SK-N-SH treated with all-trans-retinoic acid at 6 μM for 48 hours (cell line): ENCODE measurements at regions not wholly inside any gene's neighbourhood (a gene's known extent, or its start where the extent isn't known, plus 50 kb on each side); places are given as distances from the start of the nearest gene placed in this dataset.

Source experiments
- ATAC-seq: fragments of 200-7000 bp; cut with Tn5 transposase; 3 replicates; pipeline ENCODE4 v1.9.1; 2020; ENCODE audit warnings: mild to moderate bottlenecking, moderate library complexity
- ARNTL ChIP-seq: fragments of 450-650 bp; formaldehyde crosslinking; IDR thresholded peaks from 2 replicates; pipeline ENCODE4 v1.5.0; 2020; ENCODE audit warnings: low read depth, mild to moderate bottlenecking, moderate library complexity, borderline replicate concordance
- CSDC2 ChIP-seq: fragments of 250-450 bp; sonication (Bioruptor Pico); IDR thresholded peaks from 2 replicates; pipeline ENCODE4 v1.5.0; 2020; ENCODE audit warnings: mild to moderate bottlenecking, moderate library complexity
- ESRRG ChIP-seq: fragments of 250-450 bp; sonication (Bioruptor Pico); IDR thresholded peaks from 2 replicates; pipeline ENCODE4 v1.6.1; 2021; ENCODE audit warnings: mild to moderate bottlenecking
- GLIS3 ChIP-seq: fragments of 250-450 bp; sonication (Bioruptor Pico); IDR thresholded peaks from 2 replicates; pipeline ENCODE4 v1.5.0; 2020; ENCODE audit warnings: mild to moderate bottlenecking, moderate library complexity
- ISL1 ChIP-seq: fragments of 250-450 bp; sonication (Bioruptor Pico); IDR thresholded peaks from 2 replicates; pipeline ENCODE4 v2.1.2; 2022; ENCODE audit warnings: mild to moderate bottlenecking, moderate library complexity
- OSR1 ChIP-seq: fragments of 250-450 bp; sonication (Bioruptor Pico); IDR thresholded peaks from 2 replicates; pipeline ENCODE4 v1.8.0; 2022; ENCODE audit warnings: moderate library complexity, mild to moderate bottlenecking, inconsistent platforms
- PPARA ChIP-seq: fragments of 250-450 bp; sonication (Bioruptor Pico); IDR thresholded peaks from 2 replicates; pipeline ENCODE4 v1.5.0; 2020; ENCODE audit warnings: mild to moderate bottlenecking, borderline replicate concordance
- RARB ChIP-seq: fragments of 250-450 bp; sonication (Bioruptor Pico); IDR thresholded peaks from 2 replicates; pipeline ENCODE4 v1.8.0; 2021; ENCODE audit warnings: mild to moderate bottlenecking, moderate library complexity
- SNAI2 ChIP-seq: fragments of 250-450 bp; sonication (Bioruptor Pico); IDR thresholded peaks from 2 replicates; pipeline ENCODE4 v1.5.0; 2020; ENCODE audit warnings: mild to moderate bottlenecking, moderate library complexity
- TCF4 ChIP-seq: fragments of 250-450 bp; sonication (Bioruptor Pico); IDR thresholded peaks from 2 replicates; pipeline ENCODE4 v1.8.0; 2021; ENCODE audit warnings: mild to moderate bottlenecking, moderate library complexity, borderline replicate concordance
- TOX ChIP-seq: fragments of 250-450 bp; sonication (Bioruptor Pico); IDR thresholded peaks from 2 replicates; pipeline ENCODE4 v1.8.0; 2021; ENCODE audit warnings: mild to moderate bottlenecking, moderate library complexity, borderline replicate concordance
- ZC3H10 ChIP-seq: fragments of 250-450 bp; sonication (Bioruptor Pico); IDR thresholded peaks from 2 replicates; pipeline ENCODE4 v1.5.1; 2021; ENCODE audit warnings: mild to moderate bottlenecking, moderate library complexity
- ZFP3 ChIP-seq: fragments of 250-450 bp; sonication (Bioruptor Pico); IDR thresholded peaks from 2 replicates; pipeline ENCODE4 v1.5.0; 2020; ENCODE audit warnings: mild to moderate bottlenecking, moderate library complexity
- ZFP30 ChIP-seq: fragments of 450-650 bp; formaldehyde crosslinking; IDR thresholded peaks from 2 replicates; pipeline ENCODE4 v1.5.0; 2022; ENCODE audit warnings: mild to moderate bottlenecking, moderate library complexity
- ZNF565 ChIP-seq: fragments of 450-650 bp; formaldehyde crosslinking; conservative IDR thresholded peaks from 2 replicates; pipeline ENCODE4 v1.5.0; 2020; ENCODE audit warnings: low read depth, mild to moderate bottlenecking, moderate library complexity
- ZNF70 ChIP-seq: fragments of 450-650 bp; formaldehyde crosslinking; IDR thresholded peaks from 2 replicates; pipeline ENCODE4 v1.5.0; 2020; ENCODE audit warnings: mild to moderate bottlenecking, moderate library complexity
- ZNF8 ChIP-seq: fragments of 450-650 bp; formaldehyde crosslinking; IDR thresholded peaks from 2 replicates; pipeline ENCODE4 v1.5.0; 2020; ENCODE audit warnings: mild to moderate bottlenecking, moderate library complexity
- TF ChIP-seq, protein P1 (sequence below): fragments of 250-450 bp; sonication (Bioruptor Pico); IDR thresholded peaks from 2 replicates; pipeline ENCODE4 v1.5.1; 2020; ENCODE audit warnings: low read depth, mild to moderate bottlenecking, moderate library complexity
- TF ChIP-seq, protein P2 (sequence below): fragments of 250-450 bp; sonication (Bioruptor Pico); IDR thresholded peaks from 2 replicates; pipeline ENCODE4 v1.5.0; 2020; ENCODE audit warnings: mild to moderate bottlenecking, moderate library complexity
- TF ChIP-seq, protein P3 (sequence below): fragments of 250-450 bp; sonication (Bioruptor Pico); IDR thresholded peaks from 2 replicates; pipeline ENCODE4 v1.8.0; 2020; ENCODE audit warnings: mild to moderate bottlenecking, moderate library complexity, borderline replicate concordance
- TF ChIP-seq, protein P4 (sequence below): fragments of 250-450 bp; sonication (Bioruptor Pico); IDR thresholded peaks from 2 replicates; pipeline ENCODE4 v1.5.1; 2021; ENCODE audit warnings: mild to moderate bottlenecking, moderate library complexity

DNA sequence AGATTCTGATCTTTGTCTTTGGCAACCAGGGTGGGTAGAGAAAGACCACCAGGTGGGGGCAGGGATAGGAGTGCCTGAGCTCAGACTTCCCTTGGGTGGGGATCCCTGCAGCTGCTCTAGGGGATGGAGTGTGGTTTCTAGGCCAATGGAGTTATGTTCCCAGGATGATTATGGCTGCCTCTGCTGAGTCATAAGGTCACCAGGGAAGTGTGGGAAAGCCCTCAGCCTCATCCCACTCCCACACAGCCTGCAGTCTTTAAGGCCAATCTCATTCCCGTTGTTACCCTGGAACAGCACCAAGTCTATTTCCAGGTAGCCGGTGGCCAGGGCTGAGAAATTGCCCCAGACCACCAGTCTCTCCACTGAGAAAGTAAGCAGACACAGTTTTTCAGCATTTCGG, 2269.3 kb upstream of the RAG2 start:
- no peak for ATAC-seq

DNA sequence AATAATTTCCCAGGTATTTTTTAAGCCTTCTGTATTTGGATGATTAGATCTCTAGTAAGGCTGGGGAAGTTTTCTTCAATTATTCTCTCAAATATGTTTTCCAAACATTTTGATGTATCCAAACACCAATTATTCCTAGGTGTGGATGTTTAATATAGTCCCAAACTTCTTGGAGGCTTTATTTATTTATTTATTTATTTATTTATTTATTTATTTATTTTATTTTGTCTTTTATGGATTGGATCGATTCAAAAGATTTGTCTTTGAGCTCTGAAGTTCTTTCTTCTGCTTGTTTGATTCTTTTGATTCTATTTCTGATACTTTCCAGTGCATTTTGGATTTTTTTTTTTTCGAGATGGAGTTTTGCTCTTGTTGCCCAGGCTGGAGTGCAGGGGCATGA, 2267.9 kb upstream of the RAG2 start:
- TF ChIP-seq TOX (CRISPR knock-in tag) (no peak), ZNF8 (CRISPR knock-in tag) (no peak), OSR1 (CRISPR knock-in tag) (no peak)
- no peak for ATAC-seq

More for the DNA sequence above, 2269.3 kb upstream of the RAG2 start:
- TF ChIP-seq ISL1 (CRISPR knock-in tag) (no peak), ZFP30 (CRISPR knock-in tag) (no peak), ZNF70 (CRISPR knock-in tag) (no peak), OSR1 (CRISPR knock-in tag) (no peak), GLIS3 (CRISPR knock-in tag) (no peak), ZC3H10 (no peak)
- TF ChIP-seq, protein P1, sequence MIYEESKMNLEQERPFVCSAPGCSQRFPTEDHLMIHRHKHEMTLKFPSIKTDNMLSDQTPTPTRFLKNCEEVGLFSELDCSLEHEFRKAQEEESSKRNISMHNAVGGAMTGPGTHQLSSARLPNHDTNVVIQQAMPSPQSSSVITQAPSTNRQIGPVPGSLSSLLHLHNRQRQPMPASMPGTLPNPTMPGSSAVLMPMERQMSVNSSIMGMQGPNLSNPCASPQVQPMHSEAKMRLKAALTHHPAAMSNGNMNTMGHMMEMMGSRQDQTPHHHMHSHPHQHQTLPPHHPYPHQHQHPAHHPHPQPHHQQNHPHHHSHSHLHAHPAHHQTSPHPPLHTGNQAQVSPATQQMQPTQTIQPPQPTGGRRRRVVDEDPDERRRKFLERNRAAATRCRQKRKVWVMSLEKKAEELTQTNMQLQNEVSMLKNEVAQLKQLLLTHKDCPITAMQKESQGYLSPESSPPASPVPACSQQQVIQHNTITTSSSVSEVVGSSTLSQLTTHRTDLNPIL = no peak
- TF ChIP-seq, protein P2, sequence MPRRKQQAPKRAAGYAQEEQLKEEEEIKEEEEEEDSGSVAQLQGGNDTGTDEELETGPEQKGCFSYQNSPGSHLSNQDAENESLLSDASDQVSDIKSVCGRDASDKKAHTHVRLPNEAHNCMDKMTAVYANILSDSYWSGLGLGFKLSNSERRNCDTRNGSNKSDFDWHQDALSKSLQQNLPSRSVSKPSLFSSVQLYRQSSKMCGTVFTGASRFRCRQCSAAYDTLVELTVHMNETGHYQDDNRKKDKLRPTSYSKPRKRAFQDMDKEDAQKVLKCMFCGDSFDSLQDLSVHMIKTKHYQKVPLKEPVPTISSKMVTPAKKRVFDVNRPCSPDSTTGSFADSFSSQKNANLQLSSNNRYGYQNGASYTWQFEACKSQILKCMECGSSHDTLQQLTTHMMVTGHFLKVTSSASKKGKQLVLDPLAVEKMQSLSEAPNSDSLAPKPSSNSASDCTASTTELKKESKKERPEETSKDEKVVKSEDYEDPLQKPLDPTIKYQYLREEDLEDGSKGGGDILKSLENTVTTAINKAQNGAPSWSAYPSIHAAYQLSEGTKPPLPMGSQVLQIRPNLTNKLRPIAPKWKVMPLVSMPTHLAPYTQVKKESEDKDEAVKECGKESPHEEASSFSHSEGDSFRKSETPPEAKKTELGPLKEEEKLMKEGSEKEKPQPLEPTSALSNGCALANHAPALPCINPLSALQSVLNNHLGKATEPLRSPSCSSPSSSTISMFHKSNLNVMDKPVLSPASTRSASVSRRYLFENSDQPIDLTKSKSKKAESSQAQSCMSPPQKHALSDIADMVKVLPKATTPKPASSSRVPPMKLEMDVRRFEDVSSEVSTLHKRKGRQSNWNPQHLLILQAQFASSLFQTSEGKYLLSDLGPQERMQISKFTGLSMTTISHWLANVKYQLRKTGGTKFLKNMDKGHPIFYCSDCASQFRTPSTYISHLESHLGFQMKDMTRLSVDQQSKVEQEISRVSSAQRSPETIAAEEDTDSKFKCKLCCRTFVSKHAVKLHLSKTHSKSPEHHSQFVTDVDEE (CRISPR knock-in tag) = no peak

DNA sequence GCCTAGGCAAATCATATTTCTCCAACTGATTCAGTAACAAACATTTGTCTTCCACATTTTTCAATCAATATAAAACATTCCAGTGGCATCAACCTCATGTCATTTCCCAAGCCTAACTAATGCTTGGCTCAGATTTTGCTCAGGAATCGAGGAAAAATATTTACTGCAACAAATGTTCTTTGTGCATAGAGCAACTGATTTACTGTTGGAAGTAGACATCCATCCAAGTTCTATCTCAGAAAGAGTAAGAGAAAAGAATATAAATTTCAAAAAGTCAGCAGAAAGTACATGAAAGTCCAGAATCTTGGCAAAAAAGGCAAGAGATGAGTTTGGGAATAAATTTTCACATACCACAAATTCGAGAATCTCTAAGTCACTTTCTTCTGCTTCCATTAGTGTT, 2245.0 kb upstream of the RAG2 start:
- TF ChIP-seq RARB (no peak), TCF4 (CRISPR knock-in tag) (no peak), OSR1 (CRISPR knock-in tag) (no peak)
- TF ChIP-seq, protein P3, sequence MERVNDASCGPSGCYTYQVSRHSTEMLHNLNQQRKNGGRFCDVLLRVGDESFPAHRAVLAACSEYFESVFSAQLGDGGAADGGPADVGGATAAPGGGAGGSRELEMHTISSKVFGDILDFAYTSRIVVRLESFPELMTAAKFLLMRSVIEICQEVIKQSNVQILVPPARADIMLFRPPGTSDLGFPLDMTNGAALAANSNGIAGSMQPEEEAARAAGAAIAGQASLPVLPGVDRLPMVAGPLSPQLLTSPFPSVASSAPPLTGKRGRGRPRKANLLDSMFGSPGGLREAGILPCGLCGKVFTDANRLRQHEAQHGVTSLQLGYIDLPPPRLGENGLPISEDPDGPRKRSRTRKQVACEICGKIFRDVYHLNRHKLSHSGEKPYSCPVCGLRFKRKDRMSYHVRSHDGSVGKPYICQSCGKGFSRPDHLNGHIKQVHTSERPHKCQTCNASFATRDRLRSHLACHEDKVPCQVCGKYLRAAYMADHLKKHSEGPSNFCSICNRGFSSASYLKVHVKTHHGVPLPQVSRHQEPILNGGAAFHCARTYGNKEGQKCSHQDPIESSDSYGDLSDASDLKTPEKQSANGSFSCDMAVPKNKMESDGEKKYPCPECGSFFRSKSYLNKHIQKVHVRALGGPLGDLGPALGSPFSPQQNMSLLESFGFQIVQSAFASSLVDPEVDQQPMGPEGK (CRISPR knock-in tag) = no peak

DNA sequence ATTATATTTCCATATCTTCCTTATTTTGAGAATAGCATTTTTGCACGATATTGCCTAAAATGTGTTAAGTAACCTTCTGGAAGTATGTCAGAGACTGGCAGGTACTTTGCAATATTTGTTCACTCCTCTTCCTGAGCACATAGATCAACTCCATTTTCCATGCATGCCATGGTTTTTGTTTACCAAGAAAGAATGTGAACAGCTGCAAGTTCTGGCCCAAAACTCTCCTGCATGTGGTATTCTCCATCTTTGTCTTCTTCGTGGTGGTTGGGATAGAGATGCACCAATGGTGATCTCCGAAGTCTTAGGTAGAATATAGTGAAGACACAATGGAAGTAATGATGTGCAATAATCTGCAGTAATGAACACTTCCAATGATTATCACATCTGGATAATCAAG, 2241.0 kb upstream of the RAG2 start:
- TF ChIP-seq, protein P2 (CRISPR knock-in tag) = no peak
- no peak for TF ChIP-seq ZNF565
- no peak for TF ChIP-seq ZFP30 (CRISPR knock-in tag)
- ATAC-seq = no peak

More for the DNA sequence above, 2245.0 kb upstream of the RAG2 start:
- ATAC-seq = no peak

DNA sequence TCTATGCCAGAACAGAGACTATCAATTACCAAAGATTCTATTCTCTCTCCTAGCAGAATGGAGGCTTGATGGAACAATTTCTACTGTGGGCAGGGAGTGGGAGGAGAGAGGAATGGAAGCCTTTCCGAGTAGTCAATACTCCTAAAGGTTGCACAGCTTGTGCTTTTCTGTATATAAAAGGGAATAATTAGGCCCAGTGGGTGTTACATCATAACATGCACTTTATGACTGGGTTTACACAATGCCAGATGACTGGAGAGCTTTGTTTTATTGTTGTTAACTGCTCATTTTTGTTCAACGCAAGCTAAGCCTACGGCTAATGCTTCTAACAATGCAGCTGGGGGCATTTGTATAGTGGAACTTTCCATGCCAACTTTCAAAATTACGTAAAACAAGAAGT, 2237.9 kb upstream of the RAG2 start:
- TF ChIP-seq OSR1 (CRISPR knock-in tag) (no peak), ISL1 (CRISPR knock-in tag) (no peak), ESRRG (no peak), ZC3H10 (no peak), SNAI2 (CRISPR knock-in tag) (no peak), GLIS3 (CRISPR knock-in tag) (no peak), ZNF8 (CRISPR knock-in tag) (no peak), PPARA (CRISPR knock-in tag) (no peak), ARNTL (no peak), RARB (no peak), CSDC2 (CRISPR knock-in tag) (no peak), TCF4 (CRISPR knock-in tag) (no peak), ZFP3 (CRISPR knock-in tag) (no peak), ZNF565 (no peak)
- TF ChIP-seq, protein P4, sequence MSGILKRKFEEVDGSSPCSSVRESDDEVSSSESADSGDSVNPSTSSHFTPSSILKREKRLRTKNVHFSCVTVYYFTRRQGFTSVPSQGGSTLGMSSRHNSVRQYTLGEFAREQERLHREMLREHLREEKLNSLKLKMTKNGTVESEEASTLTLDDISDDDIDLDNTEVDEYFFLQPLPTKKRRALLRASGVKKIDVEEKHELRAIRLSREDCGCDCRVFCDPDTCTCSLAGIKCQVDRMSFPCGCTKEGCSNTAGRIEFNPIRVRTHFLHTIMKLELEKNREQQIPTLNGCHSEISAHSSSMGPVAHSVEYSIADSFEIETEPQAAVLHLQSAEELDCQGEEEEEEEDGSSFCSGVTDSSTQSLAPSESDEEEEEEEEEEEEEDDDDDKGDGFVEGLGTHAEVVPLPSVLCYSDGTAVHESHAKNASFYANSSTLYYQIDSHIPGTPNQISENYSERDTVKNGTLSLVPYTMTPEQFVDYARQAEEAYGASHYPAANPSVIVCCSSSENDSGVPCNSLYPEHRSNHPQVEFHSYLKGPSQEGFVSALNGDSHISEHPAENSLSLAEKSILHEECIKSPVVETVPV (CRISPR knock-in tag) = no peak
- TF ChIP-seq, protein P1 = no peak
- TF ChIP-seq, protein P3 (CRISPR knock-in tag) = no peak
- no peak for ATAC-seq
